Liver (tissue), 8 donors: ENCODE measurements at regions not wholly inside any gene's neighbourhood (a gene's known extent, or its start where the extent isn't known, plus 50 kb on each side); places are given as distances from the start of the nearest gene placed in this dataset.

Experiments
- DNase-seq: peaks from one replicate; pipeline ENCODE4 v3.0.0-alpha.2; 2017; ENCODE audit warnings: low spot score
- H3K27ac ChIP-seq, 2 donors: one replicate each; pipeline ENCODE4 v1.7.0; 2013; ENCODE audit warnings: inconsistent platforms in 2 of 2, low read length in 2 of 2, control low read depth in 1 of 2, low read depth in 1 of 2, mild to moderate bottlenecking in 1 of 2
- H3K27me3 ChIP-seq, 4 donors: one replicate each; pipeline versions ENCODE4 v1.6.1 to v1.7.0; 2013; ENCODE audit warnings: low read length in 3 of 4, inconsistent platforms in 1 of 4, mild to moderate bottlenecking in 1 of 4, moderate library complexity in 1 of 4; ENCODE audit not compliant: control insufficient read depth in 4 of 4, insufficient read depth in 4 of 4
- H3K36me3 ChIP-seq, 4 donors: one replicate each; pipeline versions ENCODE4 v1.6.1 to v1.7.0; 2013; ENCODE audit warnings: low read length in 3 of 4, mild to moderate bottlenecking in 3 of 4, low read depth in 1 of 4, moderate library complexity in 1 of 4; ENCODE audit not compliant: control insufficient read depth in 4 of 4, insufficient read depth in 3 of 4
- H3K4me1 ChIP-seq, 4 donors: one replicate each; pipeline versions ENCODE4 v1.6.1 to v1.7.0; 2013; ENCODE audit warnings: low read length in 3 of 4, mild to moderate bottlenecking in 3 of 4, moderate library complexity in 1 of 4; ENCODE audit not compliant: control insufficient read depth in 4 of 4, insufficient read depth in 4 of 4
- H3K4me3 ChIP-seq, 3 donors: one replicate each; pipeline versions ENCODE4 v1.6.1 to v1.7.0; 2013; ENCODE audit warnings: low read length in 3 of 3, control low read depth in 1 of 3, low read depth in 1 of 3, mild to moderate bottlenecking in 1 of 3
- H3K9ac ChIP-seq, 2 donors: one replicate each; pipeline ENCODE4 v1.7.0; 2013; ENCODE audit warnings: low read length in 2 of 2, mild to moderate bottlenecking in 2 of 2, moderate library complexity in 2 of 2, control low read depth in 1 of 2, low read depth in 1 of 2
- H3K9me3 ChIP-seq, 4 donors: one replicate each; pipeline versions ENCODE4 v1.6.1 to v1.7.0; 2013; ENCODE audit warnings: low read length in 3 of 4; ENCODE audit not compliant: control insufficient read depth in 4 of 4
- CTCF ChIP-seq: fragments of 150-350 bp; IDR thresholded peaks from 2 replicates; pipeline ENCODE4 v1.5.1; 2017; ENCODE audit warnings: improper control_type of control experiment, low read depth, low read length; ENCODE audit not compliant: missing input control
- EGR1 ChIP-seq, 2 donors: IDR thresholded peaks; 2 replicates each; pipeline ENCODE4 v1.6.1; 2016 to 2018; ENCODE audit warnings: antibody characterized with exemption in 2 of 2, low read depth in 2 of 2
- FOXA2 ChIP-seq: IDR thresholded peaks from 2 replicates; pipeline ENCODE4 v1.6.1; 2016; ENCODE audit warnings: antibody characterized with exemption
- GABPA ChIP-seq, 2 donors: IDR thresholded peaks in 1 of 2; conservative IDR thresholded peaks in 1 of 2; 2 replicates each; pipeline ENCODE4 v1.6.1; 2016; ENCODE audit warnings: antibody characterized with exemption in 2 of 2, mild to moderate bottlenecking in 1 of 2, moderate library complexity in 1 of 2
- HNF4A ChIP-seq, 2 donors: conservative IDR thresholded peaks; 2 replicates each; pipeline ENCODE4 v1.6.1; 2016; ENCODE audit warnings: antibody characterized with exemption in 2 of 2, mild to moderate bottlenecking in 2 of 2
- HNF4G ChIP-seq: IDR thresholded peaks from 2 replicates; pipeline ENCODE4 v1.6.1; 2016; ENCODE audit warnings: antibody characterized with exemption
- NR2F2 ChIP-seq: IDR thresholded peaks from 2 replicates; pipeline ENCODE4 v1.6.1; 2016; ENCODE audit warnings: antibody characterized with exemption
- RAD21 ChIP-seq, 2 donors: IDR thresholded peaks; 2 replicates each; pipeline ENCODE4 v1.6.1; 2016; ENCODE audit warnings: antibody characterized with exemption in 2 of 2, mild to moderate bottlenecking in 2 of 2
- RXRA ChIP-seq, 2 donors: IDR thresholded peaks; 2 replicates each; pipeline ENCODE4 v1.6.1; 2017 to 2018; ENCODE audit warnings: antibody characterized with exemption in 2 of 2, mild to moderate bottlenecking in 1 of 2
- SP1 ChIP-seq: IDR thresholded peaks from 2 replicates; pipeline ENCODE4 v1.6.1; 2018; ENCODE audit warnings: antibody characterized with exemption, mild to moderate bottlenecking
- TAF1 ChIP-seq: conservative IDR thresholded peaks from 2 replicates; pipeline ENCODE4 v1.6.1; 2016; ENCODE audit warnings: antibody characterized with exemption, mild to moderate bottlenecking
- YY1 ChIP-seq: IDR thresholded peaks from 2 replicates; pipeline ENCODE4 v1.6.1; 2016; ENCODE audit warnings: antibody characterized with exemption, mild to moderate bottlenecking
- WGBS: extraction: QIAGEN DNeasy Blood & Tissue Kit; methylation state at CpG from one replicate; pipeline ENCODE4 v1.1.7; 2013; 5-methylcytosine and 5-hydroxymethylcytosine counted together
- TF ChIP-seq, protein P1 (sequence below): IDR thresholded peaks from 2 replicates; pipeline ENCODE4 v1.6.1; 2016; ENCODE audit warnings: antibody characterized with exemption, mild to moderate bottlenecking
- TF ChIP-seq, protein P2 (sequence below): IDR thresholded peaks from 2 replicates; pipeline ENCODE4 v1.6.1; 2016; ENCODE audit warnings: antibody characterized with exemption
- TF ChIP-seq, protein P3 (sequence below): IDR thresholded peaks from 2 replicates; pipeline ENCODE4 v1.6.1; 2016; ENCODE audit warnings: antibody characterized with exemption
- donor health status: healthy.
- donor health status: healthy.
- donor health status: healthy.
- donor health status: healthy.
- donor health status: healthy.

DNA sequence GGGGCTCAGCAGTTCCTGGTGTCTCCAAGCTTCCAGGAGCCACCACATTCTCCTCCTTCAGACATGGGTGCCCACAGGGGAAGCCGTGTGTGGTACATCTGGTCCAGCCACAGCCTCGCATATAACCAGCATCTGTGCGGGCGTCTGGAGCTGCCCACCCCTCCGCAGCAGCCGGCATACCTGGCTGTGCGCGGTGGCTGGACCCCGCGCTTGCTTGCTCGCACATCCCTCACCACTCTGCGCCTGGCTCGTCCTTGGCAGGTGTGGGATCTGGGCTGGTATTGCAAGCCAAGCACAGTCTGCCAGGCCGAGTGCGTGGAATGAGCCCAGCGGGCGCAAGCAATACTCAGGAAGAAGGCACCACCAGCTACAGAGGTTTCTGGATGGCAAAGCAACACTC is 117.7 kb upstream of the MBL2 start:
- WGBS = 94% methylated on average over 17 of the region's 17 CpGs

GRCh38 chr10:52889611-52890010 is 117.0 kb upstream of the MBL2 start:
- TF ChIP-seq, protein P1, sequence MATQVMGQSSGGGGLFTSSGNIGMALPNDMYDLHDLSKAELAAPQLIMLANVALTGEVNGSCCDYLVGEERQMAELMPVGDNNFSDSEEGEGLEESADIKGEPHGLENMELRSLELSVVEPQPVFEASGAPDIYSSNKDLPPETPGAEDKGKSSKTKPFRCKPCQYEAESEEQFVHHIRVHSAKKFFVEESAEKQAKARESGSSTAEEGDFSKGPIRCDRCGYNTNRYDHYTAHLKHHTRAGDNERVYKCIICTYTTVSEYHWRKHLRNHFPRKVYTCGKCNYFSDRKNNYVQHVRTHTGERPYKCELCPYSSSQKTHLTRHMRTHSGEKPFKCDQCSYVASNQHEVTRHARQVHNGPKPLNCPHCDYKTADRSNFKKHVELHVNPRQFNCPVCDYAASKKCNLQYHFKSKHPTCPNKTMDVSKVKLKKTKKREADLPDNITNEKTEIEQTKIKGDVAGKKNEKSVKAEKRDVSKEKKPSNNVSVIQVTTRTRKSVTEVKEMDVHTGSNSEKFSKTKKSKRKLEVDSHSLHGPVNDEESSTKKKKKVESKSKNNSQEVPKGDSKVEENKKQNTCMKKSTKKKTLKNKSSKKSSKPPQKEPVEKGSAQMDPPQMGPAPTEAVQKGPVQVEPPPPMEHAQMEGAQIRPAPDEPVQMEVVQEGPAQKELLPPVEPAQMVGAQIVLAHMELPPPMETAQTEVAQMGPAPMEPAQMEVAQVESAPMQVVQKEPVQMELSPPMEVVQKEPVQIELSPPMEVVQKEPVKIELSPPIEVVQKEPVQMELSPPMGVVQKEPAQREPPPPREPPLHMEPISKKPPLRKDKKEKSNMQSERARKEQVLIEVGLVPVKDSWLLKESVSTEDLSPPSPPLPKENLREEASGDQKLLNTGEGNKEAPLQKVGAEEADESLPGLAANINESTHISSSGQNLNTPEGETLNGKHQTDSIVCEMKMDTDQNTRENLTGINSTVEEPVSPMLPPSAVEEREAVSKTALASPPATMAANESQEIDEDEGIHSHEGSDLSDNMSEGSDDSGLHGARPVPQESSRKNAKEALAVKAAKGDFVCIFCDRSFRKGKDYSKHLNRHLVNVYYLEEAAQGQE = no peak
- no peak for TF ChIP-seq HNF4A (conservative IDR thresholded peaks at IDR 0.05)
- no peak for TF ChIP-seq RXRA (IDR thresholded peaks at IDR 0.05)
- TF ChIP-seq CTCF = no peak
- TF ChIP-seq FOXA2 = no peak
- no peak for TF ChIP-seq GABPA (IDR thresholded peaks at IDR 0.05 in 1 of 2, conservative IDR thresholded peaks at IDR 0.05 in 1 of 2)
- TF ChIP-seq RAD21 (IDR thresholded peaks at IDR 0.05) = no peak
- TF ChIP-seq TAF1 = no peak
- no peak for TF ChIP-seq EGR1 (IDR thresholded peaks at IDR 0.05; ENCODE audit: low read depth in 2 of 2)
- no peak for TF ChIP-seq NR2F2
- TF ChIP-seq, protein P2, sequence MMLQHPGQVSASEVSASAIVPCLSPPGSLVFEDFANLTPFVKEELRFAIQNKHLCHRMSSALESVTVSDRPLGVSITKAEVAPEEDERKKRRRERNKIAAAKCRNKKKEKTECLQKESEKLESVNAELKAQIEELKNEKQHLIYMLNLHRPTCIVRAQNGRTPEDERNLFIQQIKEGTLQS = no peak
- TF ChIP-seq YY1 = no peak
- TF ChIP-seq SP1 = no peak
- Histone ChIP-seq H3K4me1 (no peaks in the 10 kb centered on the region), H3K4me3 (no peak overlapping the region), H3K27me3 (peaks cover 0 to 6% (median 2%) of the 10 kb centered on the region in 4 donors), H3K9ac (no peak overlapping the region), H3K36me3 (no peaks in the 10 kb centered on the region), H3K9me3 (no peaks in the 10 kb centered on the region), H3K27ac (no peak overlapping the region)
- DNase-seq = no peak
- WGBS = 92% methylated on average over 12 of the region's 12 CpGs

More for the DNA sequence above, 117.7 kb upstream of the MBL2 start:
- no peaks in the 10 kb centered on the region for H3K9me3 ChIP-seq
- DNase-seq = no peak
- no peak overlapping the region for H3K9ac ChIP-seq
- peaks cover 0 to 6% (median 2%) of the 10 kb centered on the region in 4 donors for H3K27me3 ChIP-seq
- no peaks in the 10 kb centered on the region for H3K36me3 ChIP-seq
- TF ChIP-seq, protein P3, sequence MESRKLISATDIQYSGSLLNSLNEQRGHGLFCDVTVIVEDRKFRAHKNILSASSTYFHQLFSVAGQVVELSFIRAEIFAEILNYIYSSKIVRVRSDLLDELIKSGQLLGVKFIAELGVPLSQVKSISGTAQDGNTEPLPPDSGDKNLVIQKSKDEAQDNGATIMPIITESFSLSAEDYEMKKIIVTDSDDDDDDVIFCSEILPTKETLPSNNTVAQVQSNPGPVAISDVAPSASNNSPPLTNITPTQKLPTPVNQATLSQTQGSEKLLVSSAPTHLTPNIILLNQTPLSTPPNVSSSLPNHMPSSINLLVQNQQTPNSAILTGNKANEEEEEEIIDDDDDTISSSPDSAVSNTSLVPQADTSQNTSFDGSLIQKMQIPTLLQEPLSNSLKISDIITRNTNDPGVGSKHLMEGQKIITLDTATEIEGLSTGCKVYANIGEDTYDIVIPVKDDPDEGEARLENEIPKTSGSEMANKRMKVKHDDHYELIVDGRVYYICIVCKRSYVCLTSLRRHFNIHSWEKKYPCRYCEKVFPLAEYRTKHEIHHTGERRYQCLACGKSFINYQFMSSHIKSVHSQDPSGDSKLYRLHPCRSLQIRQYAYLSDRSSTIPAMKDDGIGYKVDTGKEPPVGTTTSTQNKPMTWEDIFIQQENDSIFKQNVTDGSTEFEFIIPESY = no peak
- TF ChIP-seq NR2F2 (no peak), CTCF (no peak), HNF4A (conservative IDR thresholded peaks at IDR 0.05) (no peak), HNF4G (no peak), EGR1 (IDR thresholded peaks at IDR 0.05; ENCODE audit: low read depth in 2 of 2) (no peak), RXRA (IDR thresholded peaks at IDR 0.05) (no peak), SP1 (no peak), YY1 (no peak), TAF1 (no peak)
- TF ChIP-seq, protein P2 = no peak
- H3K27ac ChIP-seq = no peak overlapping the region
- no peaks in the 10 kb centered on the region for H3K4me1 ChIP-seq
- H3K4me3 ChIP-seq = no peak overlapping the region
